B cell (primary cell): ENCODE measurements at regions not wholly inside any gene's neighbourhood (a gene's known extent, or its start where the extent isn't known, plus 50 kb on each side); places are given as distances from the start of the nearest gene placed in this dataset.

Source experiments
- EZH2 ChIP-seq: IDR thresholded peaks from 2 replicates; pipeline ENCODE4 v1.6.1; 2012; ENCODE audit warnings: borderline replicate concordance, low read depth, mild to moderate bottlenecking, moderate library complexity, low read length; ENCODE audit not compliant: insufficient read depth, poor library complexity, severe bottlenecking
- TF ChIP-seq, protein P1 (sequence below): fragments of 200-600 bp; IDR thresholded peaks from one replicate; pipeline ENCODE4 v1.8.0; 2022; ENCODE audit warnings: antibody characterized with exemption, mild to moderate bottlenecking

DNA sequence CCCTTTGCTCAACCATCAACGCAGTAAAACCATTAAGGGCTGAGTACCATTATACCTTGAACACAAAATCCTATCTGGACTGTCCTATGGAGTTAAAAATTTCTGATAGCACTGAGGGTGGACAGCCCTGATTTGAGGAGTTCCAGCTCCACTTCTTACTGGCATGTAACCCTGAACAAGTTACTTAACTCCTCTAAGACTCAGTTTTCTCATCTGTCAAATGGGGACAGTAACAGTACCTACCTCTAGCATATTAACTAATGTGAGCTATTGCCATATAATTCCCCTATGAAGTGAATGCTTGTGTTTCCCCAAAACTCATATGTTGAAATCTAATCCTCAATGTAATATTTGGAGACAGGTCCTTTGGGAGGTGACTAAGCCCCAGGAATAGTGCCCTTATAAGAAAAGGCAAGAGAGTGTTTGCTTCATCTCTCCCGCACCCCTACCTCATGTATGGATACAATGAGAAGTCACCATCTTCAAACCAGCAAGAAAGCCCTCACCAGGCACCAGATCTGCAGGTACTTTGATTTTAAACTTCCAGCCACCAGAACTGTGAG lies 61.9 kb upstream of the DOCK9 start:
- no peak for TF ChIP-seq EZH2
- TF ChIP-seq, protein P1, sequence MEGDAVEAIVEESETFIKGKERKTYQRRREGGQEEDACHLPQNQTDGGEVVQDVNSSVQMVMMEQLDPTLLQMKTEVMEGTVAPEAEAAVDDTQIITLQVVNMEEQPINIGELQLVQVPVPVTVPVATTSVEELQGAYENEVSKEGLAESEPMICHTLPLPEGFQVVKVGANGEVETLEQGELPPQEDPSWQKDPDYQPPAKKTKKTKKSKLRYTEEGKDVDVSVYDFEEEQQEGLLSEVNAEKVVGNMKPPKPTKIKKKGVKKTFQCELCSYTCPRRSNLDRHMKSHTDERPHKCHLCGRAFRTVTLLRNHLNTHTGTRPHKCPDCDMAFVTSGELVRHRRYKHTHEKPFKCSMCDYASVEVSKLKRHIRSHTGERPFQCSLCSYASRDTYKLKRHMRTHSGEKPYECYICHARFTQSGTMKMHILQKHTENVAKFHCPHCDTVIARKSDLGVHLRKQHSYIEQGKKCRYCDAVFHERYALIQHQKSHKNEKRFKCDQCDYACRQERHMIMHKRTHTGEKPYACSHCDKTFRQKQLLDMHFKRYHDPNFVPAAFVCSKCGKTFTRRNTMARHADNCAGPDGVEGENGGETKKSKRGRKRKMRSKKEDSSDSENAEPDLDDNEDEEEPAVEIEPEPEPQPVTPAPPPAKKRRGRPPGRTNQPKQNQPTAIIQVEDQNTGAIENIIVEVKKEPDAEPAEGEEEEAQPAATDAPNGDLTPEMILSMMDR, result no peak
